ENCODE measurements at regions not wholly inside any gene's neighbourhood (a gene's known extent, or its start where the extent isn't known, plus 50 kb on each side); places are given as distances from the start of the nearest gene placed in this dataset.

DNA sequence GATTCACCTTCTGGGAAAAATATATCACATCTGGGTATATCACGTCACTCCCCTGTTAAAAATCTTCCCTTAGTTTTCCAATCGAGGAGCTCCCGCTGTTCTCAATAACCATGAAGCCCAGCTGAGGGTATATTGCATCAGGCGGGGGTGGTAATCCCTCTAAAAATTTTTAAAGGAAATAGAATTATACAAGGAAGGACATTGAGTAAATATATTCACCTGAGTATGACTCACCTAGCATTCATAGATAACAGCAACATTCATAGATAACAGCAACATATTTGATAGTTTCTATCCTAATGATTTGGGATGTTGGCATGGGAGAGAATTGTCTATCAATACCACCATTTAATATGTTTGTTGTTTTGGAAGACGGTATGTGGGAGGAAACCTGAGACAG is 473.6 kb downstream of the RMST start:
- no peak for DNase-seq

DNA sequence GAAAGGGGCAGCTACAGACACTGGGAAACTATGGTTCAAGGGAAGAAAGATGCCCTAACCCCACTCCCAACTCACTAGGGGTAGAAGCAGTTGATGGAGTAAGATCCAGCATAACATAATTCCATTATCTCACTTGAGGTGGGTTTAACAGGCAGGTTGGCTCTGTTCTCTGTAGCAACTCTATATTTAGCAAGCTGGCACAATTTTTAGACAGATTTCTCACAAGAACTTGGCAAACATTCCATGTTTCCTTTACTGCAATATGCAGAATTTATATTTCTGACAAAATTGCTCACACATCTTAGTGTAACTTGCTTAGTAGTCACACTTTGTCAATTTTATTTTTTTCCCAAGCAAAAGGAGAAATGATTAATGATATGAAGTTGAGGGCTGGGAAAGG is 475.4 kb downstream of the RMST start:
- no peak for DNase-seq

DNA sequence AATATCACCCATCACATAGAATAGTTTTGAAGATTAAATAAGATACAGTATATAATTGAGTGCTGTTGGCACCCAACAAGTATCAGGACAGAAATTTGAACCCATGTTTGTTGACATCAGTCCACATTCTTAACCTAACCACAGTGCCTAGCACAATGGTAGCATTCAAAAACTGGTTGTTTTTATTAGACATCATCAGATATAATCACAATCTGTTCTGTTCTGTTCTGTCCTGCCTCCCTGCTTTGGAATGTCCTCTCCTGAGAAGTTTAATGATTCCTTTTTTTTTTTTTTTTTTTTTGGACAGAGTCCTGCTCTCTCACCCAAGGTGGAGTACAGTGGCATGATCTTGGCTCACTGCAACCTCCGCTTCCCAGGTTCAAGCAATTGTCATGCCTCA is 476.6 kb downstream of the RMST start:
- DNase-seq, result no peak

- DNase-seq, result no peak
These were observed 477.5 kb downstream of the RMST start for GRCh38 chr12:97940105-97940504.

- DNase-seq, result no peak
These were observed 478.0 kb downstream of the RMST start for GRCh38 chr12:97940629-97941028.

- no peak for DNase-seq
These were observed 479.2 kb downstream of the RMST start for GRCh38 chr12:97941686-97942354.

DNA sequence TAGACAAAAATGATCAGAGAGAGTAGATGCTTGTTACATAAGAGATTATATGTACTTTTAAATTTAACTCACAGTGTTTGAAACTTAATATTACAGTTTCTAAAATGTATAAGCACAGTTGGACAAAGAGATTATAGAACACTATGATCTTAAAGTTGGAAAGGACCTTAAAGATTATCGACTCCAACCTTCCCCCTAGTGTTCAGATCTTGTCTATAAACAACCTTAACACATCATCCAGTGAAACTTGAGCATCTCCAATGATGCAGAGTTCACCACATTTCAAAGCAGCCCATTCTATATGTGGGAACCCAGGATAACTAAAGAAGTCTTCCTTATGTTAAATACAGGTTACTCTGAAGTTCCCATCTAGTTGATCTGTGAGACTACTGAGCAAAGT is 480.8 kb downstream of the RMST start:
- no peak for DNase-seq

- no peak for DNase-seq
These were observed 482.0 kb downstream of the RMST start for GRCh38 chr12:97944576-97944975.

DNA sequence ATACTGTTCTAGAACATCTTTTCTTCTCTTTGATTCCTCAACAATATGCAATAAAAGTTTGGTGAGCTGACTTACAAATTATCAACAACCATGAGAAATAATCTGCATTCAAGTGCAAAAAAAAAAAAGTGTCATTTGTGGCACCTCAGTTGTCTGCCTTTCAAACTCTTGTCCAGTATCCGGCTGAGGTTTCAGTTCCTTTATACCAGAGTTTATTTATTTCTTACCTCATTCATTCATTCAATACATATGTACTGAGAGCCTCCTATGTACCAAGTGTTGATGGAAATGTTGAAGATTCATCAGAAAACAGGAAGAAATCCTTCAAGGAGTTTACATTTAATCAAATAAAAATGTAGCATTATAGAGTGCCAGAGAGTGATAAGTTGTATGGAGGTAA is 484.1 kb downstream of the RMST start:
- DNase-seq, result no peak

DNA sequence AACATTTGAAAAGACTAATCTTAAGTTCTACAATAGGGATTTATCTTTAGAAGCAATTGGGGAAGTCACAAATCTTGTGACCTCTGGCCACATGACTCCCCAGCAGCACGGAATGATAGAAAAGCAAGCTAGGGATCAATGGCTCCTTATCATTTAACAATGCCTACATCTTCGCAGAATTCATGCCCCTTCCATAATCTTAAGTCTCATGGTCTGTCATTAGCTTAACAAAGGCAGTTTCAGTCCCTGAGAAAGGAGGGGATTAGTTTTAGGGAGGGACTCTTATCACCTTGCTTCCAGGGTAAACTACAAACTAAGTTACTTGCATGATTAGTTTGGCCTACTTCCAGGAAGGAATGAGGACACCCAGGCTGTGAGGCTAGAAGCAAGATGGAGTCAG is 486.0 kb downstream of the RMST start:
- DNase-seq, result no peak

GRCh38 chr12:97951239-97951638 is 488.6 kb downstream of the RMST start:
- DNase-seq, result no peak

GRCh38 chr12:97951717-97952116 is 489.1 kb downstream of the RMST start:
- no peak for DNase-seq

GRCh38 chr12:97957109-97957508 is 494.5 kb downstream of the RMST start:
- no peak for DNase-seq

- no peak for DNase-seq
These were observed 497.6 kb downstream of the RMST start for GRCh38 chr12:97960225-97960624.

GRCh38 chr12:97960741-97961608 is 498.4 kb downstream of the RMST start:
- no peak for DNase-seq

DNA sequence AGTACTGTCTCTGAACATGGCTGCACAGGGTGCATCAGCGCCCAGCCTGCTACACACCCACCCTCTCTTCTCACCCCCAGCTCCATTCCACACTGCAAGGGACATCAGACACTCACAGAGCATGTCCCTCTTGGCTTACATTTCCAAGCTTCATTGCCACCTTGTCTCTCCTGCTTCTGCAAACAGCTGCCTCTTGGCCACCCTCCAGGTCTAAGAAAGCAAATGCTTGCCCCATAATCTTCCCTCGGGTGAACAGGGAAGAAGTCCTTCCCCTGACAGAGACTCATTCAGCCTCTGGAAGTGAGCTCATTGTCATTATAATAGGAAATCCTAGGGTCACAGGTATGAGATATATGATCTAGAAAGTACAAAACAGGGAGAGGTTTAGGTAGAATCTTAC is 505.2 kb downstream of the RMST start:
- DNase-seq, result no peak

GRCh38 chr12:97968641-97969197 is 506.1 kb downstream of the RMST start:
- DNase-seq, result no peak

- DNase-seq, result no peak
These were observed 515.3 kb downstream of the RMST start for GRCh38 chr12:97977870-97978405.

GRCh38 chr12:97982684-97983083 is 520.1 kb downstream of the RMST start:
- no peak for DNase-seq

DNA sequence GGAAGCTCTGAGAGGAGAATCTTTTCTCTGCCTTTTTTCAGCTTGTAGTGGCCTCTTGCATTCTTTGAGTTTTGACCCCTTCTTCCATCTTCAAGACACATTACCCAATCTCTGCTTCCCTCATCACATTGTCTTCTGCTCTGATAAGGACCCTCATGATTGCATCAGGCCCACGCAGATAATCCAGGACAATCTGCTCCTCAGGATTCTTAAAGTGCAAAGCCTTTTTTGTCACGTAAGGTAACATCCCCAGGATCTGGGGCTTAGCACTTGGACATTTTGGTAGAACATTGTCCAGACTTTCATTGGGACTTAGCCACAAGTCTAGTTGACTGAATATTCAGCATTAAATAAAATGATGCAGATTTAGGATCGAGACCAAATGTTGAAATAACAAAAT is 521.2 kb downstream of the RMST start:
- DNase-seq, result no peak

DNA sequence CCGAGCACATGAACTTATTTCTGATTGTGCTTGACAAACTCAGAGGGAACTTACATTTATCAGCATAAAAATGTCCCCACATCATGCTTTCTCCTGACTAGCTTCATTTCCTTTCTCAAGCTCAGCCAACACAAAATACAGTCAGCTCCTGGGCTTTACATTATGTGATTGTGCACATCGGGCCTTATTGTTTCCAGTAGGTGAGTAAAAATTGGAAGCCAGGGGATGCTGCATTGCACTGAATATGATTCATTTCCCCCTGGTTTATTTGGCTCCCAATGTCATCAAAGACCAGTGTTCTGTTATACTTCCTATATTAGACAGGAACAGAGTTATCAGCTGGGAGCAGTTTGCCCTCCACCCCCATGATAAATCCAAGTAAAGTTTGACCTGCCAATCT is 521.8 kb downstream of the RMST start:
- DNase-seq, result no peak

- peak; percentile 12 for DNase-seq
These were observed 522.5 kb downstream of the RMST start for GRCh38 chr12:97984974-97985580.

GRCh38 chr12:97985834-97986233 is 523.2 kb downstream of the RMST start:
- no peak for DNase-seq
